K562 (cell line): ENCODE measurements at regions not wholly inside any gene's neighbourhood (a gene's known extent, or its start where the extent isn't known, plus 50 kb on each side); places are given as distances from the start of the nearest gene placed in this dataset.

Source experiments
- ATAC-seq: fragments of 200-7000 bp; cut with Tn5 transposase; 3 replicates; pipeline ENCODE4 v1.9.1; 2020; ENCODE audit warnings: moderate library complexity
- BruUV-seq: library from RNA; stranded (reverse); fragments of 400-500 nt; replicated peaks from 2 replicates; lab custom pipeline; 2021; lab: Mats Ljungman, UMichigan
- CTCF ChIA-PET: fragments of 300-600 bp; formaldehyde crosslinking; extraction: SDS; loops from one replicate; lab custom pipeline; 2021; ENCODE audit warnings: low intra/inter-chr PET ratio; lab: Yijun Ruan, JAX
- POLR2A ChIA-PET: fragments of 300-600, 350-650 bp; sonication (Branson Sonifier 250); formaldehyde crosslinking; extraction: SDS; loops from one replicate; lab custom pipeline; 2021; ENCODE audit warnings: antibody characterized with exemption, inconsistent platforms; lab: Yijun Ruan, JAX
- DNase-seq, 4 experiments: peaks; one replicate each; pipeline versions ENCODE4 v3.0.0 to v3.0.0-alpha.2; 2011 to 2018; ENCODE audit warnings: low spot score in 3 of 4, mixed read lengths in 3 of 4; ENCODE audit errors: extremely low read depth in 1 of 4
- FAIRE-seq: peaks from 2 replicates; lab custom pipeline; 2011; peaks lifted over from hg19 to GRCh38; lab: Jason Lieb, UNC
- H2AFZ ChIP-seq: 2 replicates; pipeline ENCODE4 v1.6.0; 2011; ENCODE audit warnings: low read depth, low read length, control low read depth, inconsistent platforms
- H3K27ac ChIP-seq: fragments of 200-600 bp; 3 replicates; pipeline ENCODE4 v1.8.0; 2011; ENCODE audit warnings: low read depth, mild to moderate bottlenecking, control low read depth, inconsistent platforms, low read length, moderate library complexity, mixed read lengths; ENCODE audit errors: extremely low read depth
- H3K27me3 ChIP-seq, 2 experiments: fragments of 300-600 bp in 1 of 2; 2 replicates in 1 of 2; 3 replicates in 1 of 2; pipeline versions ENCODE4 v1.6.0 to v1.8.0; 2011; ENCODE audit warnings: inconsistent platforms in 2 of 2, low read length in 2 of 2, mild to moderate bottlenecking in 1 of 2, mixed read lengths in 1 of 2, moderate library complexity in 1 of 2; ENCODE audit not compliant: control insufficient read depth in 2 of 2, insufficient read depth in 2 of 2
- H3K36me3 ChIP-seq: fragments of 300-600 bp; 3 replicates; pipeline ENCODE4 v1.8.0; 2011; ENCODE audit warnings: mild to moderate bottlenecking, low read length, inconsistent platforms; ENCODE audit not compliant: control insufficient read depth, insufficient read depth
- H3K4me1 ChIP-seq, 2 experiments: fragments of 200-600 bp in 1 of 2; replicated peaks in 1 of 2; 2 replicates in 1 of 2; 3 replicates in 1 of 2; pipeline versions ENCODE4 v1.5.1 to v1.8.0; 2011; ENCODE audit warnings: inconsistent platforms in 2 of 2, low read length in 2 of 2, mild to moderate bottlenecking in 1 of 2, mixed read lengths in 1 of 2, moderate library complexity in 1 of 2; ENCODE audit not compliant: control insufficient read depth in 2 of 2, insufficient read depth in 2 of 2
- H3K4me2 ChIP-seq: 2 replicates; pipeline ENCODE4 v1.6.1; 2011; ENCODE audit warnings: low read length, control low read depth, inconsistent platforms, mixed read lengths; ENCODE audit not compliant: insufficient read depth
- H3K4me3 ChIP-seq: fragments of 200-600 bp; sonication (generic), shearing (Covaris generic); 2 replicates; pipeline ENCODE4 v1.5.1; 2016; ENCODE audit warnings: control low read depth, inconsistent platforms
- H3K79me2 ChIP-seq: fragments of 200-600 bp; 3 replicates; pipeline ENCODE4 v1.8.0; 2011; ENCODE audit warnings: low read length, inconsistent platforms; ENCODE audit not compliant: control insufficient read depth, insufficient read depth
- H3K9ac ChIP-seq, 2 experiments: 2 replicates each; pipeline versions ENCODE4 v1.6.0 to v1.6.1; 2011; ENCODE audit warnings: low read depth in 2 of 2, low read length in 2 of 2, control low read depth in 1 of 2, inconsistent platforms in 1 of 2, mild to moderate bottlenecking in 1 of 2, mixed read lengths in 1 of 2; ENCODE audit not compliant: insufficient read depth in 1 of 2
- H3K9me1 ChIP-seq: one replicate; pipeline ENCODE4 v1.6.0; 2011; ENCODE audit warnings: inconsistent platforms, mild to moderate bottlenecking, low read length, moderate library complexity; ENCODE audit not compliant: control insufficient read depth, insufficient read depth
- H3K9me3 ChIP-seq: replicated peaks from 2 replicates; pipeline ENCODE4 v1.5.1; 2011; ENCODE audit warnings: low read depth, low read length, inconsistent platforms; ENCODE audit not compliant: control insufficient read depth, insufficient read depth
- H4K20me1 ChIP-seq: replicated peaks from 2 replicates; pipeline ENCODE4 v1.6.1; 2011; ENCODE audit warnings: low read length, inconsistent platforms, mixed read lengths; ENCODE audit not compliant: control insufficient read depth, insufficient read depth
- HMGN3 ChIP-seq: IDR thresholded peaks from 2 replicates; pipeline ENCODE4 v1.6.1; 2011; ENCODE audit warnings: borderline replicate concordance, low read depth, mild to moderate bottlenecking, mixed read lengths, low read length; ENCODE audit not compliant: insufficient read length; ENCODE audit errors: extremely low read depth
- MED1 ChIP-seq: sonication (generic); formaldehyde crosslinking; IDR thresholded peaks from 2 replicates; pipeline ENCODE4 v1.8.1; 2023; ENCODE audit warnings: missing genetic modification reagents, borderline replicate concordance
- NEUROD1 ChIP-seq: fragments of 150-350 bp; IDR thresholded peaks from 2 replicates; pipeline ENCODE4 v1.6.1; 2014; ENCODE audit warnings: borderline replicate concordance, low read length, low read depth; ENCODE audit not compliant: partially characterized antibody
- PHB ChIP-seq: fragments of 250-450 bp; sonication (Bioruptor Pico); IDR thresholded peaks from 2 replicates; pipeline ENCODE4 v1.5.0; 2021
- TAL1 ChIP-seq: fragments of 450-650 bp; IDR thresholded peaks from 2 replicates; pipeline ENCODE4 v1.6.1; 2016; ENCODE audit warnings: mild to moderate bottlenecking
- ZNF12 ChIP-seq: sonication (generic); formaldehyde crosslinking; IDR thresholded peaks from 2 replicates; pipeline ENCODE4 v1.4.0; 2020; ENCODE audit warnings: mild to moderate bottlenecking, missing genetic modification reagents
- WGBS: fragments of 100-300 bp; shearing (Covaris generic); methylation state at CpG from one replicate; pipeline ENCODE4 v1.1.6; 2016; ENCODE audit warnings: low coverage, mixed read lengths; ENCODE audit not compliant: insufficient coverage; ENCODE audit errors: missing lambda C conversion rate; 5-methylcytosine and 5-hydroxymethylcytosine counted together
- in situ Hi-C: fragments of 300-500 bp; cut with MboI; formaldehyde crosslinking; loops from 4 replicates; pipeline ENCODE4 v1.15.0; 2018; ENCODE audit warnings: inconsistent platforms, mixed read lengths
- intact Hi-C: fragments of 100-400 bp; cut with micrococcal nuclease; formaldehyde crosslinking; loops from 2 replicates; pipeline ENCODE4 v1.14.2; 2022

DNA sequence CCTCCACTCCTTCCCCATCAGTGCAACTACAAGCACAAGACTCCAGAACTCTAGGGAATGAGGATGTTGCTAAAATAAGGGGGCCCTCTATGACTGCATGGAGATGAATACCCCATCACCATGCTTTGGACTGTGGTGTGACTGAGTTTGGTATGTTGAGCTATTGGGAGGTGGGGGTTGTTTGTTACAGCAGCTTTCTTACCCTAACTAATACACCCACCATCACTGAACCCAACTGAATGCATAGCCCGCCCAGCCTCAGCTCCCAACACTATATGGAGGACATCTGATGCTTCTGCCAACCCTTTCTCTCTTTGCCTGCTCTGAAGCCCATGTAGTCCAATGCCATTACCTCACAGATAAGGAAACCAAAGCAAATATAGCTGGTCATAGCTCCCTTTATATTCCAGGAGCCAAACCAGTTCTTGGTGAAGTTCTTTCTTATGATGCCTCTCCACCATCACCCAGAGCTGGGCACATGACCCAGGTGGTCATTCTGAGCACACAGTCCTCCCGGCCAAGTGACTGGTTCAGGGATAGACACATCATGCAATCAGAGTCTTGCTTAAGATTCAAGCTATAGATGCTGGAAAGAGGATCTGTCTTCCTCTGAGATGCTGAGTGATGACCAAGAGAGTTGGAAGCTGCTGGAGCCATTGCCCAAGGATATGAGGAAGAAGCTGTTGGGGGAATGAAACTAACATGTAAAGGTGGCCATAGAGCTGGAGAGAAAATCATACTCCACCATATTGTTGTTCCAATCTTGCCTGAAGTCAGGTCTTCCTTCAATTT is 155.6 kb upstream of the HAAO start:
- ChIA-PET CTCF (interaction anchor here (1.5 to 2.8 kb wide), 5 partner anchors 74 to 594 kb away, joined by 7 to 41 read pairs (median 12); partner anchors contain the start of gene ZFP36L2), POLR2A (interaction anchor here (0.6 to 1.2 kb wide), 6 partner anchors 17 to 345 kb away, joined by 3 to 5 read pairs (median 3); no protein-coding TSS in a partner anchor)
- H3K27me3 ChIP-seq, result no peaks in the 10 kb centered on the region
- WGBS, result 68% methylated on average over 2 of the region's 2 CpGs
- no peak for ATAC-seq
- BruUV-seq, result no TSS peak
- H3K36me3 ChIP-seq, result no peaks in the 10 kb centered on the region
- H2AFZ ChIP-seq, result no peak overlapping the region
- H3K9me1 ChIP-seq, result no peaks in the 10 kb centered on the region
- H3K79me2 ChIP-seq, result no peaks in the 10 kb centered on the region
- H3K9me3 ChIP-seq, result no peaks in the 10 kb centered on the region
- TF ChIP-seq TAL1, result no peak
- TF ChIP-seq HMGN3, result no peak
- TF ChIP-seq MED1 (CRISPR knock-in tag), result no peak
- TF ChIP-seq PHB (CRISPR knock-in tag), result no peak
- TF ChIP-seq ZNF12, result peak; percentile 83
- no peak for TF ChIP-seq NEUROD1
- intact Hi-C loops, result loop anchor here (1.0 to 5.0 kb wide), 7 partner anchors 74 to 659 kb away; no protein-coding TSS in a partner anchor
- in situ Hi-C loops, result no loop called here
- H3K4me3 ChIP-seq, result no peak overlapping the region
- no peak overlapping the region for H3K9ac ChIP-seq
- H4K20me1 ChIP-seq, result no peaks in the 10 kb centered on the region
- H3K4me2 ChIP-seq, result no peak overlapping the region
- H3K27ac ChIP-seq, result no peak overlapping the region
- H3K4me1 ChIP-seq, result peaks cover 2 to 18% of the 10 kb centered on the region in 2 experiments; a peak in 4 of 5 replicates
- no peak for DNase-seq
- no peak for FAIRE-seq
